Right cardiac atrium (tissue), 5 donors: ENCODE measurements at regions not wholly inside any gene's neighbourhood (a gene's known extent, or its start where the extent isn't known, plus 50 kb on each side); places are given as distances from the start of the nearest gene placed in this dataset.
A peak's percentile ranks its signal among the peaks of the same experiment; 100 is the strongest.
"Not testable (repeated sequence)": the region's sequence is repeated elsewhere in the genome, so short reads cannot be mapped to it uniquely, and the experiment has no call there.

Experiments
- ATAC-seq, 2 donors: fragments of 200-7000 bp; cut with Tn5 transposase; one replicate each; pipeline versions ENCODE4 v1.8.0 to v1.9.1; 2020; ENCODE audit warnings: moderate library complexity in 2 of 2, mild to moderate bottlenecking in 1 of 2
- DNase-seq, 3 donors: peaks; one replicate each; pipeline ENCODE4 v3.0.0-alpha.2; 2020
- H3K27ac ChIP-seq: one replicate; pipeline ENCODE4 v1.5.1; 2013; ENCODE audit warnings: mild to moderate bottlenecking, low read length, control low read depth, moderate library complexity
- H3K27me3 ChIP-seq: one replicate; pipeline ENCODE4 v1.6.1; 2013; ENCODE audit not compliant: control insufficient read depth, insufficient read depth
- H3K4me1 ChIP-seq: one replicate; pipeline ENCODE4 v1.6.1; 2013; ENCODE audit warnings: low read length; ENCODE audit not compliant: control insufficient read depth, insufficient read depth
- H3K4me3 ChIP-seq: one replicate; pipeline ENCODE4 v1.5.1; 2013; ENCODE audit warnings: low read length, control low read depth
- H3K9me3 ChIP-seq: one replicate; pipeline ENCODE4 v1.6.1; 2013; ENCODE audit warnings: low read length; ENCODE audit not compliant: control insufficient read depth
- WGBS: extraction: QIAGEN DNeasy Blood & Tissue Kit; methylation state at CpG from one replicate; pipeline ENCODE4 v1.1.7; 2013; 5-methylcytosine and 5-hydroxymethylcytosine counted together
- intact Hi-C, 4 donors: fragments of 100-400 bp; cut with DNase I; formaldehyde crosslinking; loops; one replicate each; pipeline versions ENCODE4 v1.11.0 to v1.14.0; 2022 to 2023
- donor health status: healthy with polysubstance abuse.
- donor health status: DM: no; HTN: yes; CAD: no.
- donor health status: DM: no; HTN: no; CAD: no.
- donor health status: DM: no; HTN: yes; CAD: no; lungs with severe emphysema.
- donor health status: DM: yes; HTN: yes; CAD: no.

- peaks cover 3% of the 10 kb centered on the region for H3K4me1 ChIP-seq
- WGBS, result 78% methylated on average over 3 of the region's 3 CpGs
These were observed 180.8 kb upstream of the PHACTR1 start for GRCh38 chr6:12535586-12536314.

GRCh38 chr6:12536416-12536815 lies 180.2 kb upstream of the PHACTR1 start:
- no peaks in the 10 kb centered on the region for H3K9me3 ChIP-seq
- intact Hi-C loops, result no loop called here
- ATAC-seq, result no peak

More at GRCh38 chr6:12535586-12536314, 180.8 kb upstream of the PHACTR1 start:
- no peaks in the 10 kb centered on the region for H3K9me3 ChIP-seq
- ATAC-seq, result no peak
- intact Hi-C loops, result no loop called here
- no peaks in the 10 kb centered on the region for H3K27me3 ChIP-seq
- H3K4me3 ChIP-seq, result no peak overlapping the region
- no peak for DNase-seq
- no peak overlapping the region for H3K27ac ChIP-seq

GRCh38 chr6:12537389-12537788 lies 179.2 kb upstream of the PHACTR1 start:
- DNase-seq (no peak), ATAC-seq (no peak)
- no peak overlapping the region for H3K27ac ChIP-seq
- 18% methylated on average over 5 of the region's 5 CpGs for WGBS
- H3K4me3 ChIP-seq, result no peak overlapping the region
- intact Hi-C loops, result no loop called here
- H3K4me1 ChIP-seq, result peaks cover 3% of the 10 kb centered on the region
- H3K9me3 ChIP-seq, result no peaks in the 10 kb centered on the region
- no peaks in the 10 kb centered on the region for H3K27me3 ChIP-seq

More at GRCh38 chr6:12536416-12536815, 180.2 kb upstream of the PHACTR1 start:
- 62% methylated on average over 5 of the region's 5 CpGs for WGBS
- Histone ChIP-seq H3K4me3 (no peak overlapping the region), H3K4me1 (peaks cover 3% of the 10 kb centered on the region), H3K27ac (no peak overlapping the region), H3K27me3 (no peaks in the 10 kb centered on the region)
- DNase-seq, result no peak

- 50% methylated on average over 9 of the region's 9 CpGs for WGBS
- Histone ChIP-seq H3K27me3 (no peaks in the 10 kb centered on the region), H3K4me1 (peaks cover 3% of the 10 kb centered on the region), H3K27ac (no peak overlapping the region), H3K9me3 (no peaks in the 10 kb centered on the region), H3K4me3 (no peak overlapping the region)
- DNase-seq (peak; percentile 58 to 76 (median 63)), ATAC-seq (peak; percentile 86 to 95)
- intact Hi-C loops, result no loop called here
These were observed 177.6 kb upstream of the PHACTR1 start for GRCh38 chr6:12538881-12539357.

GRCh38 chr6:12542319-12543115 lies 174.1 kb upstream of the PHACTR1 start:
- intact Hi-C loops, H3K27me3 ChIP-seq, H3K4me3 ChIP-seq, H3K9me3 ChIP-seq, ATAC-seq, H3K4me1 ChIP-seq, DNase-seq, H3K27ac ChIP-seq: not testable (repeated sequence)
- WGBS, result 99% methylated on average over 4 of the region's 4 CpGs

- 83% methylated on average over 5 of the region's 5 CpGs for WGBS
- Histone ChIP-seq H3K27ac (no peak overlapping the region), H3K9me3 (no peaks in the 10 kb centered on the region), H3K4me3 (no peak overlapping the region), H3K27me3 (no peaks in the 10 kb centered on the region), H3K4me1 (peaks cover under 1% of the 10 kb centered on the region)
- ATAC-seq (no peak), DNase-seq (no peak)
- intact Hi-C loops, result no loop called here
These were observed 172.6 kb upstream of the PHACTR1 start for GRCh38 chr6:12543953-12544352.

- WGBS, result 80% methylated on average over 3 of the region's 3 CpGs
These were observed 171.6 kb upstream of the PHACTR1 start for GRCh38 chr6:12544821-12545565.

GRCh38 chr6:12545619-12546409 lies 170.8 kb upstream of the PHACTR1 start:
- intact Hi-C loops, result no loop called here
- H3K4me3 ChIP-seq, result no peak overlapping the region
- 47% methylated on average over 2 of the region's 2 CpGs for WGBS

More at GRCh38 chr6:12544821-12545565, 171.6 kb upstream of the PHACTR1 start:
- no peak for ATAC-seq
- H3K27ac ChIP-seq, result no peak overlapping the region
- no peaks in the 10 kb centered on the region for H3K9me3 ChIP-seq
- DNase-seq, result no peak
- no peak overlapping the region for H3K4me3 ChIP-seq
- no peaks in the 10 kb centered on the region for H3K4me1 ChIP-seq
- intact Hi-C loops, result no loop called here
- H3K27me3 ChIP-seq, result no peaks in the 10 kb centered on the region

GRCh38 chr6:12546410-12547002 lies 170.1 kb upstream of the PHACTR1 start:
- Histone ChIP-seq H3K4me3 (no peak overlapping the region), H3K27ac (no peak overlapping the region), H3K27me3 (no peaks in the 10 kb centered on the region), H3K4me1 (no peaks in the 10 kb centered on the region), H3K9me3 (no peaks in the 10 kb centered on the region)
- WGBS, result 52% methylated on average over 4 of the region's 4 CpGs
- ATAC-seq, result peak in 1 of 2 donors; percentile 74
- intact Hi-C loops, result no loop called here
- DNase-seq, result no peak

More at GRCh38 chr6:12545619-12546409, 170.8 kb upstream of the PHACTR1 start:
- Histone ChIP-seq H3K9me3 (no peaks in the 10 kb centered on the region), H3K27me3 (no peaks in the 10 kb centered on the region), H3K27ac (no peak overlapping the region), H3K4me1 (no peaks in the 10 kb centered on the region)
- peak; percentile 23 to 30 for ATAC-seq
- no peak for DNase-seq

- Histone ChIP-seq H3K27me3 (no peaks in the 10 kb centered on the region), H3K4me1 (no peaks in the 10 kb centered on the region), H3K9me3 (no peaks in the 10 kb centered on the region), H3K4me3 (no peak overlapping the region), H3K27ac (no peak overlapping the region)
- 44% methylated on average over 2 of the region's 2 CpGs for WGBS
- DNase-seq (no peak), ATAC-seq (peak; percentile 62 to 90)
- intact Hi-C loops, result no loop called here
These were observed 168.0 kb upstream of the PHACTR1 start for GRCh38 chr6:12548526-12548925.
